GM21390 (cell line): ENCODE measurements at regions not wholly inside any gene's neighbourhood (a gene's known extent, or its start where the extent isn't known, plus 50 kb on each side); places are given as distances from the start of the nearest gene placed in this dataset.

ENCODE experiments used
- ATAC-seq: cut with Tn5 transposase; IDR thresholded peaks from one replicate; pipeline ENCODE4 v1.9.1; 2021; ENCODE audit not compliant: unreplicated experiment

DNA sequence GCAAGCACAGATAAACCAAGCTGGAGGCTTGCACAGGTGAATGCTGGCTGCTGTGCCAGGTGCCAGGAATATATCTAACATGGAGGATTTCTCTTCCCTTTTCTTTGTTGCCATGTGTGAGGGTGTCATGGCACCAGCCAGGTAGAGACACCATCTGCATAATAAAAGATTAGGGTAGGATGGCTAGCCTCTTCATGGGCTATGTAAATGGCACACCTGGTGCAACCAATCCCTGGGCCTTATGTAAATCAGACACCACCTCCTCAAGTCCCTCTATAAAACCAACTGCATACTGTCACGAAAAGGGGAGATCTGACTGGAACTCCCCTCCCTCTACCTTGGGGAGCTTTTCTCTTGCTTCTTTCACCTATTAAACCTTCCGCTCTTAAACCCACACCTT lies 322.5 kb upstream of the POM121L12 start:
- ATAC-seq, result no peak

GRCh38 chr7:52711951-52712350 lies 323.5 kb upstream of the POM121L12 start:
- ATAC-seq, result no peak

GRCh38 chr7:52708846-52709245 lies 326.6 kb upstream of the POM121L12 start:
- no peak for ATAC-seq

GRCh38 chr7:52705768-52706167 lies 329.7 kb upstream of the POM121L12 start:
- no peak for ATAC-seq

DNA sequence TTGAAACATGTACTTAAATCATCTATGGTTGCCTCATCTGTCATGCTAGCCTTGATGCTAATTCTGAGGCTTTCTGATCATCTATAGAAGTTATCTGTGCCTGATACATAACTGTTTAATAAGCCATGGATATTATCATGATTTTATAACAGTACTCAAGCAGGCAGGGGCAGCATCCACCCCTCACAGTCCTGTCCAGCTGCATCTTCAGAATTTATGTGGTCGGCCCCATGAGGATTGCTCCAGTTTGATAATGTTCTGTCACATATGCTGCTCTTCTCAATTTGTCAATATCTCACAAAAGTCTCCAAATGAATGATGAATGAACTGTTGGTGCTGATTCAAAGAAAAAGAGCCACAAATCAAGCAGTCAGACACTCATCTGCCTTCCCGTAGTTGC lies 335.1 kb upstream of the POM121L12 start:
- ATAC-seq, result no peak

GRCh38 chr7:52695973-52696595 lies 339.3 kb upstream of the POM121L12 start:
- ATAC-seq, result no peak

- ATAC-seq, result no peak
Measured at GRCh38 chr7:52691257-52691656, 344.2 kb upstream of the POM121L12 start.

DNA sequence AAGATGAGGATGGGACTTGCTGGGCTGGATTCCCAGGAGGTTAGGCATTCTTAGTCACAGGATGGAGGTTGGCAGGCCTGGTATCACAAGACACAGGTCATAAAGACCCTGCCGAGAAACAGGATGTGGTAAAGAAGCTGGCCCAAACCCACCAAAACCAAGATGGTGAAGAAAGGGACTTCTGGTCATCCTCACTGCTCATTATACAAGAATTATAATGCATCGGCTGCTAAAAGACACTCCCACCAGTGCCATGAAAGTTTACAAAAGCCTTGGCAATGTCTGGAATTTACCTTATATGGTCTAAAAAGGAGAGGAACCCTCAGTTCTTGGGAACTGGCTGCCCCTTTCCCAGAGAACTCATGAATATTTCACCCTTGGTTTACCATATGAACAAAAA lies 345.5 kb upstream of the POM121L12 start:
- ATAC-seq, result no peak

- no peak for ATAC-seq
Measured at GRCh38 chr7:52685333-52685732, 350.1 kb upstream of the POM121L12 start.

DNA sequence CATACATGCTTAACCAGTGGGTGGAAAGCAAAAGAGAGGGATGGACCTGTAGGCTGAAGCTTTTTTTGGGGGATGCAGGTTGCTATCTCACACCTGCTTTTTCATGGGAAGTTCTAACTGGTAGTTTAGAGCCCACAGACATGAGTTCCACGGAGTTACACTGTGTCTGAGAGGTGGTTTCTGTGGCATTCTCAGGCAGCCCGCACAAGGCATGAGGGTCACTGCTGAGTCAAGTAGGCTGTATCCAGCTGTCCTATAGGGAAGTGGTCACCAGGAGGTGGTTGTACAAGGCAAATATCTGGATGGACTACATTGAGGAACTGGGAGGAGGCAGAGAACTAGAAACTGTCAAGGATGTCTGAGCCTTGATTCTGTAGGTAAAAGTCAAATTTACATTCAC lies 351.0 kb upstream of the POM121L12 start:
- no peak for ATAC-seq

DNA sequence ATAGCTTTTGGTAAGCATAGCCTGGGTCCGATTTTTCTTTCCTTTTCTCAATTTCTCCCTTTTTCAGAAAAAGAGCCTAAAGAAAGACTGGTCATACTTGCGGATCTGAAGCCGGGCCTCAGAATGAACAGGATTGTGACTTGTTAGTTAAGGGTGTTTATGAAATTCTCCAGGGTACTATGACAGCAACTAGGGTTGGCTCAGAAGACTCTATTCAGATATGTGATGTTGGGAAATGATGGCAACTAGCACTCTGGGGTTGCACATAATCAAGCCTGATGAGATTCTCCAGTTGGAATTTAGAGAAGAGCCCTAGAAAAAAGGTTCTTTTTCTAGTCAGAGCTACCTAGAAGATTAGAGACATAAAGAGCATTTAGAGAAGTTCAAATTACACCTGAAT lies 352.4 kb upstream of the POM121L12 start:
- ATAC-seq, result no peak

DNA sequence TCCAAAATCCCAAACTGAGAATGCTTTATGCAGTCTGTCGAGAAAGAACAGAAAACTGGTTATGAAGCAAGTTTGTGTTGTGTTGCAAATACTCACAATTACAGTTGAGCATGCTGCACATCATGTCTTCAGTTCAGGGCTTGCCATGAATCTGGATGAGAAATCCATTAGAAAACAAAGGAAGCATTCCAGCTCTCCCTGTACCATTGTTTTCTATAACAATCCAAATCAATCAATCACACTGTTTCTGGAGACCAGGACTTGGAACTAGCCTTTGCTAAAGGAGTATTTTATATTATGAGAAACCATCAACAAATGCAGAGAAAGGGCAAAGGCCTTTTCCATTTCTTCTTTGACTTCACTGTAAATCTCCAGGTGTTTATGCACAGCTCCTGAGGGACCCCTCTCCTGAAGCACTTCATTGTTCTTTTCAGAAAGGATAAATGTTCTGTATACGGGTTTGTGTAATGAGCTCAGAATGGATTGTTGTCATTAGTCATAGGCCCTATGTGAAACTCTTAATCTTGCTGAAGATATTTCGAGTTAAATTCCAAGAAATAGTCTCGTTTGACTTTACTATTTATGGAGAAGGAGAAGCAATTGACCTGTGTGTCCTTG lies 364.7 kb upstream of the POM121L12 start:
- no peak for ATAC-seq

DNA sequence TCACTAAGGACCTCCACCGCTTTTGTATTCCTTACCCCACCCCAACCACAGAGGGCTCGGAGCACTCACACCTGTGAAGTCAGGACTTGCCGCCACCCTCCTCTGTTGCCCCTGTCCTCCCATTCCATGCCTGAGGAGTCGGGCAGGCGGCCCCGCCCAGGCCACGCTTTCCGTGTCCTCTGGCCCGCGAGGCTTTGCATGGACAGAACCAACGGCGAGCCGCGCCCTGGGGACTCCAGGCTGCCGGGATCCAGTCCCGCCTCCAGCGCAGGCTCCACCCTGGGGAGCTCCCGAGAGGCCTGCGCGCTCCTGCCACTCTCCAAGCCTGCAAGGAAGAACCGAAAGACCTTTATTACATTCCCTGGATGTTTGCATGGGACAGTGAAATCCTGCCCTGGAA lies 366.4 kb upstream of the POM121L12 start:
- ATAC-seq, result no peak

GRCh38 chr7:52668435-52668834 lies 367.0 kb upstream of the POM121L12 start:
- ATAC-seq, result no peak

GRCh38 chr7:52659178-52659577 lies 376.3 kb upstream of the POM121L12 start:
- ATAC-seq, result no peak

DNA sequence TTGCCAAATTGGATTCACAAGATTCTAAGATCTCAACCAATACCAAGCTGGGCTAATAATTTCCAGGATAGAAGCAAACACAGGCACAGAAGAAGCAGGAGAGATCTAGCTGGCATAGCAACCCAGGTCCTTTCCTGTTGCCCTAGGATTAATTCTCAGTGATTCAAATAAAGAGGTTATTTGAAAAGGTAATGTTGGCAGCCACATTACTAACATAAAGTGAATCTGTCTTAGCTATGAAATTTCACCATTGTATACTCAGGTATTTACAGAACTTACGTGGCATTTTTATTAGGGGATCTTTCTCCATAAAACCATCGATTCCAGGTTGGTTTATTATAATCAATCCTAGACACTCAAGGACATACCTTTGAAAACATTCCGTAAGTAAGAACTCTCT lies 379.3 kb upstream of the POM121L12 start:
- ATAC-seq, result no peak

DNA sequence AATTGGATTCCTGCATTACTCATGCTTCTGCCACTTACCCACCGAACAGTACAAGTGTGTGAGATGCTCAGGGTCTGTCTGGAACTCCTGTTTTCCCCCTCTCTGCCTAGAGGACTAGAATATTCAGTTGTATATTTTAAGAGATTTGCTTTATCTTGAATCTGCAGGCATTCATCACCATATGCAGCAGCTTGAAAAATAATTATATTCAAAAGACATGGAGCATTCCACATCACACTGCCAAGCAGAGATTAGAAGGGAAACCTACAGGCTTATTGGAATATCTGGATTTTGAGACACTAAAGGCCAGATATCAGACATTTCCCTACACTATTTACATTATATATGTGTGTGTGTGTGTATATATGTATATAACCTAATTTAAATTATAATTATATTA lies 382.8 kb upstream of the POM121L12 start:
- ATAC-seq, result no peak

DNA sequence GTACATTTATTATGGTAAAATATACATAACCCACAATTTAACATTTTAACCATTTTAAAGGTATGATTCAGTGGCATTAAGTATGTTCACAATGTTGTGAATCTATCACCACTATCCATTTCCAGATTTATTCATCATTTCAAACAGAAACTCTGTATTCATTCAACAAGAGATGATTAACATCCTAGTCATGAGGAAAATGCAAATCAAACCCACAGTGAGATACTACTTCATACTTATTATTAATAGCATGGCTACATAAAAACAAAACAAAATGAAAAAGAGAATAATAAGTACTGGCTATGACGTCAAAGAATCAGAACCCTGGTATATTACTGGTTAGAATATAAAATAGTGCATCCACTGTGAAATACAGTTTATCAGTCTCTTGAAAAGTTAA lies 386.6 kb upstream of the POM121L12 start:
- ATAC-seq, result no peak

DNA sequence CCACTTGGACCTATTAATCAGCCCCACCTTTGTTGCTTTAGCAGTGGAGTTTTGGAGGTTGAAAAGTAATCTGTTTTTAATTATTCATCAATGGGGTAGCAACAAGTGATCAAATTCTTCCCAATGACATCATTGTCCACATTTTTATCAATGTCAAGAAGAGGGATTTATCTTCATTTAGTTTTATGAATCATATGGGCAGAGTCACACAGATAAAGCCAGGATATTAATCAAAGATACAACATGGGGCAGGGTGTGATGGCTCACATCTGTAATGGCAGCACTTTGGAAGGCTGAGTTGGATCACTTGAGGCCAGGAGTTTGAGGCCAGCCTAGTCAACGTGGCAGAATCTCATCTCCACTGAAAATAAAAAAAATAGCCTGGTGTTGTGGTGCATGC lies 388.4 kb upstream of the POM121L12 start:
- ATAC-seq, result no peak

DNA sequence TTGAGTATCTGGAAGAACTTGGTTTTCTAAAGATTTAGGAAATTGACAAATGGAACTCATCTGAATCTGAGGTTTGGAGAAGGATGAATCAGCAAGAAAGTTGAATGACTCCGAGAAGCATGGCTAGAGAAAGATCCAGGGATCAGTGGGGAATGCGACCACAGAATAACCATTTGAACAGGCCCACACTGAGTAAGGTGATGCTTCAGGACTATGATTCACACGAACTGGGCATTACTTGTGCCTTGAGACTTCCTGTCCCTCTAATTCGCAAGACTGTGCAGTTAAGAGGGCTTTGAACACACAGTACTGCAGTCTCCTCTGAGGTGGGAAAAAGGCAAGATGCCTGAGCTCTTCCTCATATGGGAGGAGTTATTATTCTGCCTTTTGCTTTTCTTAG lies 395.5 kb upstream of the POM121L12 start:
- no peak for ATAC-seq

- ATAC-seq, result no peak
Measured at GRCh38 chr7:52639126-52639525, 396.3 kb upstream of the POM121L12 start.

DNA sequence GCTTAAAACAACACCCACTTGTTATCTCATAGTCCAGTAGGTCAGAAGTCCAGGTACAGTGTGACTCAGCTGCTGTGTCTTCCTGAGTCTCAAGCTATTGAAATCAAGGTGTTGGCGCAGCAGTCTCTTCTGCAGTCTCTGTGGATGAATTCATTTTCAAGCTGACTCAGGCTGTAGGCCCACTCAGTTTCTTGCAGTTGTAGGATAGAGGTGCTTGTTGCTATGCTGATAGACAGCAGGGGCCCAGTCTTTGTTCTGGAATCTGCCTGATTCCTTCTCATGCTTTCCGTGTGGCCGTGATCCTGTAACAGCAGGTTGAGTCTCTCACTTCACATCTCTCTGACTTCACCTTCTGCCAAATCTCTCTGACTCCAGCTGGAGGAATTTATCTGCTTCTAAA lies 400.4 kb upstream of the POM121L12 start:
- no peak for ATAC-seq

GRCh38 chr7:52620849-52621248 lies 414.6 kb upstream of the POM121L12 start:
- no peak for ATAC-seq
